ENCODE measurements at regions not wholly inside any gene's neighbourhood (a gene's known extent, or its start where the extent isn't known, plus 50 kb on each side); places are given as distances from the start of the nearest gene placed in this dataset.

GRCh38 chr1:82318921-82319320 lies 518.2 kb downstream of the ADGRL2 start:
- TF ChIP-seq MAZ (IDR thresholded peaks at IDR 0.05; ENCODE audit: borderline replicate concordance, low read depth, low read length): no peak
- TF ChIP-seq, protein P1, sequence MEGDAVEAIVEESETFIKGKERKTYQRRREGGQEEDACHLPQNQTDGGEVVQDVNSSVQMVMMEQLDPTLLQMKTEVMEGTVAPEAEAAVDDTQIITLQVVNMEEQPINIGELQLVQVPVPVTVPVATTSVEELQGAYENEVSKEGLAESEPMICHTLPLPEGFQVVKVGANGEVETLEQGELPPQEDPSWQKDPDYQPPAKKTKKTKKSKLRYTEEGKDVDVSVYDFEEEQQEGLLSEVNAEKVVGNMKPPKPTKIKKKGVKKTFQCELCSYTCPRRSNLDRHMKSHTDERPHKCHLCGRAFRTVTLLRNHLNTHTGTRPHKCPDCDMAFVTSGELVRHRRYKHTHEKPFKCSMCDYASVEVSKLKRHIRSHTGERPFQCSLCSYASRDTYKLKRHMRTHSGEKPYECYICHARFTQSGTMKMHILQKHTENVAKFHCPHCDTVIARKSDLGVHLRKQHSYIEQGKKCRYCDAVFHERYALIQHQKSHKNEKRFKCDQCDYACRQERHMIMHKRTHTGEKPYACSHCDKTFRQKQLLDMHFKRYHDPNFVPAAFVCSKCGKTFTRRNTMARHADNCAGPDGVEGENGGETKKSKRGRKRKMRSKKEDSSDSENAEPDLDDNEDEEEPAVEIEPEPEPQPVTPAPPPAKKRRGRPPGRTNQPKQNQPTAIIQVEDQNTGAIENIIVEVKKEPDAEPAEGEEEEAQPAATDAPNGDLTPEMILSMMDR (conservative IDR thresholded peaks at IDR 0.05; ENCODE audit: low read depth, low read length): no peak
